ENCODE measurements at regions not wholly inside any gene's neighbourhood (a gene's known extent, or its start where the extent isn't known, plus 50 kb on each side); places are given as distances from the start of the nearest gene placed in this dataset.
"Not testable (repeated sequence)": the region's sequence is repeated elsewhere in the genome, so short reads cannot be mapped to it uniquely, and the experiment has no call there.

GRCh38 chrX:82528525-82528924 is 979.6 kb upstream of the POU3F4 start:
- TF ChIP-seq POLR2A (IDR thresholded peaks at IDR 0.05): no peak
- no peak for TF ChIP-seq CTCF (IDR thresholded peaks at IDR 0.05)
- Histone ChIP-seq H3K27ac (no peak overlapping the region), H3K4me3 (replicated peaks in 1 of 3) (no peak overlapping the region), H3K9me3 (no peaks in the 10 kb centered on the region), H3K4me1 (no peaks in the 10 kb centered on the region), H3K27me3 (no peaks in the 10 kb centered on the region), H3K36me3 (no peaks in the 10 kb centered on the region)
- intact Hi-C loops (cut with DNase I): no loop called here
- no CpG with 5 or more reads among the region's 1 CpG for WGBS, 2 donors
- DNase-seq: no peak

- Histone ChIP-seq H3K9me3 (no peaks in the 10 kb centered on the region), H3K36me3 (no peaks in the 10 kb centered on the region), H3K4me1 (no peaks in the 10 kb centered on the region), H3K4me3 (replicated peaks in 1 of 3) (no peak overlapping the region), H3K27ac (no peak overlapping the region), H3K27me3 (no peaks in the 10 kb centered on the region)
- TF ChIP-seq POLR2A (IDR thresholded peaks at IDR 0.05): no peak
- TF ChIP-seq CTCF (IDR thresholded peaks at IDR 0.05): no peak
- intact Hi-C loops (cut with DNase I): no loop called here
- no peak for DNase-seq
- 60 to 63% methylated on average over 4 of the region's 4 CpGs for WGBS, 2 donors
Measured at GRCh38 chrX:82534086-82534597, 973.9 kb upstream of the POU3F4 start.

- H3K27me3 ChIP-seq; H3K4me3 ChIP-seq (replicated peaks in 1 of 3); H3K9me3 ChIP-seq; H3K27ac ChIP-seq; DNase-seq; H3K36me3 ChIP-seq; intact Hi-C loops (cut with DNase I); H3K4me1 ChIP-seq: not testable (repeated sequence)
- WGBS, 2 donors: 90 to 92% methylated on average over 3 of the region's 3 CpGs
Measured at GRCh38 chrX:82537205-82537604, 970.9 kb upstream of the POU3F4 start.

- no peaks in the 10 kb centered on the region for H3K9me3 ChIP-seq
- 85 to 87% methylated on average over 2 of the region's 2 CpGs for WGBS, 2 donors
Measured at GRCh38 chrX:82541822-82542221, 966.3 kb upstream of the POU3F4 start.

GRCh38 chrX:82552201-82552600 is 955.9 kb upstream of the POU3F4 start:
- intact Hi-C loops (cut with DNase I); H3K36me3 ChIP-seq; H3K4me3 ChIP-seq (replicated peaks in 1 of 3); H3K4me1 ChIP-seq; H3K9me3 ChIP-seq; H3K27ac ChIP-seq; H3K27me3 ChIP-seq; DNase-seq: not testable (repeated sequence)
- 93 to 97% methylated on average over 17 to 20 of the region's 21 CpGs for WGBS, 2 donors

More at GRCh38 chrX:82541822-82542221, 966.3 kb upstream of the POU3F4 start:
- Histone ChIP-seq H3K4me3 (replicated peaks in 1 of 3) (no peak overlapping the region), H3K27me3 (no peaks in the 10 kb centered on the region), H3K4me1 (no peaks in the 10 kb centered on the region), H3K27ac (no peak overlapping the region), H3K36me3 (no peaks in the 10 kb centered on the region)
- intact Hi-C loops (cut with DNase I): no loop called here
- no peak for TF ChIP-seq POLR2A (IDR thresholded peaks at IDR 0.05)
- no peak for TF ChIP-seq CTCF (IDR thresholded peaks at IDR 0.05)
- no peak for DNase-seq

- Histone ChIP-seq H3K9me3 (no peaks in the 10 kb centered on the region), H3K4me1 (no peaks in the 10 kb centered on the region), H3K27me3 (no peaks in the 10 kb centered on the region), H3K27ac (no peak overlapping the region), H3K36me3 (no peaks in the 10 kb centered on the region), H3K4me3 (replicated peaks in 1 of 3) (no peak overlapping the region)
- intact Hi-C loops (cut with DNase I): no loop called here
- WGBS, 2 donors: 62 to 66% methylated on average over 1 of the region's 1 CpG
- TF ChIP-seq CTCF (IDR thresholded peaks at IDR 0.05): no peak
- no peak for TF ChIP-seq POLR2A (IDR thresholded peaks at IDR 0.05)
- DNase-seq: no peak
Measured at GRCh38 chrX:82556588-82556987, 951.5 kb upstream of the POU3F4 start.

Data from thyroid gland (tissue), 4 donors.